ENCODE measurements at regions not wholly inside any gene's neighbourhood (a gene's known extent, or its start where the extent isn't known, plus 50 kb on each side); places are given as distances from the start of the nearest gene placed in this dataset.
"Not testable (repeated sequence)": the region's sequence is repeated elsewhere in the genome, so short reads cannot be mapped to it uniquely, and the experiment has no call there.

GRCh38 chrX:110962451-110962850 lies 133.5 kb upstream of the PAK3 start:
- no peak for DNase-seq

- DNase-seq = no peak
Measured at GRCh38 chrX:110955706-110956105, 140.3 kb upstream of the PAK3 start.

- DNase-seq = no peak
Measured at GRCh38 chrX:110954428-110955100, 141.4 kb upstream of the PAK3 start.

GRCh38 chrX:110951472-110952269 lies 144.3 kb upstream of the PAK3 start:
- DNase-seq = no peak

- DNase-seq = no peak
Measured at GRCh38 chrX:110944751-110945675, 149.4 kb upstream of the CHRDL1 start.

GRCh38 chrX:110944311-110944750 lies 148.7 kb upstream of the CHRDL1 start:
- no peak for DNase-seq

- no peak for DNase-seq
Measured at GRCh38 chrX:110941906-110942305, 146.3 kb upstream of the CHRDL1 start.

GRCh38 chrX:110938977-110939732 lies 143.5 kb upstream of the CHRDL1 start:
- no peak for DNase-seq

GRCh38 chrX:110924871-110925270 lies 129.3 kb upstream of the CHRDL1 start:
- no peak for DNase-seq

- no peak for DNase-seq
Measured at GRCh38 chrX:110920991-110921390, 125.4 kb upstream of the CHRDL1 start.

GRCh38 chrX:110915570-110915969 lies 120.0 kb upstream of the CHRDL1 start:
- no peak for DNase-seq

- no peak for DNase-seq
Measured at GRCh38 chrX:110915111-110915510, 119.5 kb upstream of the CHRDL1 start.

- DNase-seq = no peak
Measured at GRCh38 chrX:110914281-110914680, 118.7 kb upstream of the CHRDL1 start.

GRCh38 chrX:110904747-110905146 lies 109.1 kb upstream of the CHRDL1 start:
- DNase-seq = not testable (repeated sequence)

- no peak for DNase-seq
Measured at GRCh38 chrX:110881971-110882370, 86.4 kb upstream of the CHRDL1 start.

GRCh38 chrX:110877326-110877725 lies 81.7 kb upstream of the CHRDL1 start:
- DNase-seq = no peak

- no peak for DNase-seq
Measured at GRCh38 chrX:110871839-110872238, 76.2 kb upstream of the CHRDL1 start.

- no peak for DNase-seq
Measured at GRCh38 chrX:110866421-110866820, 70.8 kb upstream of the CHRDL1 start.

- no peak for DNase-seq
Measured at GRCh38 chrX:110863883-110864282, 68.3 kb upstream of the CHRDL1 start.

- no peak for DNase-seq
Measured at GRCh38 chrX:110858565-110858964, 62.9 kb upstream of the CHRDL1 start.

GRCh38 chrX:110853610-110854009 lies 58.0 kb upstream of the CHRDL1 start:
- no peak for DNase-seq

GRCh38 chrX:110852180-110852579 lies 56.6 kb upstream of the CHRDL1 start:
- DNase-seq = peak; percentile 12 to 19
